GM12878 (cell line): ENCODE measurements at regions not wholly inside any gene's neighbourhood (a gene's known extent, or its start where the extent isn't known, plus 50 kb on each side); places are given as distances from the start of the nearest gene placed in this dataset.

Experiments
- ATF2 ChIP-seq: IDR thresholded peaks from 2 replicates; pipeline ENCODE4 v1.6.1; 2012; ENCODE audit warnings: low read length, inconsistent platforms
- TCF12 ChIP-seq: IDR thresholded peaks from 2 replicates; pipeline ENCODE4 v1.6.1; 2011; ENCODE audit warnings: low read depth, mild to moderate bottlenecking, low read length

DNA sequence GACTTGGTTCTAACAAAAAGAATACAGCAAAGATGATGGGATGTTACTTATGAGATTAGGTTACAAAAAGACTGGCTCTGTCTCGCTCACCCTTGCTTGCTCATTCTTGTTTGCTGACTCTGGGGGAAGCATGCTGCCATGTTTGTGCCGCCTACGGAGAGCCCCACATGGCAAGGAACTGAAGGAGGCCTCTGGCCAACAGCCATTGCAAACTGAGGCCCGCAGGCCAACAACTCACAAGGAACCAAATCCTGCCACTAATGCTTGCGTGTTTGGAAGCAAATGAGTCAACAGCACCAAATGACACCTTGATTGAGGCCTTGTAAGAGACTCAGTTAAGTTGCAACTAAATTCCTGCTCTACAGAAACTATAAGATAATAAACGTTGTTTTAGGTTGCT, 82.1 kb upstream of the FOXN2 start:
- TF ChIP-seq TCF12 (no peak), ATF2 (no peak)
